HepG2 (cell line): ENCODE measurements at regions not wholly inside any gene's neighbourhood (a gene's known extent, or its start where the extent isn't known, plus 50 kb on each side); places are given as distances from the start of the nearest gene placed in this dataset.
A peak's percentile ranks its signal among the peaks of the same experiment; 100 is the strongest.

Experiments
- ATAC-seq: fragments of 200-7000 bp; cut with Tn5 transposase; 3 replicates; pipeline ENCODE4 v1.9.1; 2020; ENCODE audit warnings: mild to moderate bottlenecking, moderate library complexity
- BruUV-seq: library from RNA; stranded (reverse); fragments of 400-500 nt; replicated peaks from 2 replicates; lab custom pipeline; 2021; lab: Mats Ljungman, UMichigan
- CTCF ChIA-PET: fragments of 300-600 bp; formaldehyde crosslinking; extraction: SDS; loops from one replicate; lab custom pipeline; 2021; ENCODE audit warnings: low total read pairs, inconsistent platforms, low intra/inter-chr PET ratio; lab: Yijun Ruan, JAX
- POLR2A ChIA-PET: fragments of 350-600 bp; sonication (Branson Sonifier 250); formaldehyde crosslinking; loops from one replicate; lab custom pipeline; 2020; ENCODE audit warnings: antibody characterized with exemption, inconsistent platforms; lab: Yijun Ruan, JAX
- DNase-seq: peaks from one replicate; pipeline ENCODE4 v3.0.0-alpha.2; 2015; ENCODE audit warnings: low spot score
- FAIRE-seq: peaks from 3 replicates; lab custom pipeline; 2011; peaks lifted over from hg19 to GRCh38; lab: Jason Lieb, UNC
- H2AFZ ChIP-seq: one replicate; pipeline ENCODE4 v1.6.1; 2011; ENCODE audit warnings: low read length, inconsistent platforms
- H3K27ac ChIP-seq: fragments of 300-600 bp; 3 replicates; pipeline ENCODE4 v1.8.0; 2011; ENCODE audit warnings: mixed run types, mild to moderate bottlenecking, mixed read lengths, low read length, inconsistent platforms; ENCODE audit not compliant: insufficient read depth; ENCODE audit errors: extremely low read length
- H3K27me3 ChIP-seq, 2 experiments: fragments of 200-600 bp in 1 of 2; 2 replicates in 1 of 2; 3 replicates in 1 of 2; pipeline versions ENCODE4 v1.6.0 to v1.8.0; 2011; ENCODE audit warnings: low read length in 2 of 2, mild to moderate bottlenecking in 2 of 2, moderate library complexity in 2 of 2, inconsistent platforms in 1 of 2; ENCODE audit not compliant: insufficient read depth in 2 of 2, control insufficient read depth in 1 of 2
- H3K36me3 ChIP-seq, 2 experiments: fragments of 200-600 bp in 1 of 2; replicated peaks in 1 of 2; 2 replicates in 1 of 2; 3 replicates in 1 of 2; pipeline versions ENCODE4 v1.5.1 to v1.8.0; 2011; ENCODE audit warnings: low read length in 2 of 2, inconsistent platforms in 1 of 2; ENCODE audit not compliant: insufficient read depth in 2 of 2, control insufficient read depth in 1 of 2
- H3K4me1 ChIP-seq: 2 replicates; pipeline ENCODE4 v1.5.1; 2012; ENCODE audit warnings: low read length, inconsistent platforms; ENCODE audit not compliant: insufficient read depth
- H3K4me2 ChIP-seq: 2 replicates; pipeline ENCODE4 v1.6.0; 2011; ENCODE audit warnings: low read depth, low read length, inconsistent platforms
- H3K4me3 ChIP-seq, 3 experiments: fragments of 200-600 bp in 1 of 3; sonication (generic), shearing (Covaris generic) in 1 of 3; replicated peaks in 1 of 3; 2 replicates each; pipeline ENCODE4 v1.5.1; 2011 to 2016; ENCODE audit warnings: low read length in 3 of 3, inconsistent platforms in 2 of 3, low read depth in 2 of 3, mild to moderate bottlenecking in 2 of 3, control low read depth in 1 of 3, mixed read lengths in 1 of 3; ENCODE audit not compliant: insufficient read depth in 1 of 3
- H3K79me2 ChIP-seq: one replicate; pipeline ENCODE4 v1.6.1; 2011; ENCODE audit warnings: low read length, inconsistent platforms; ENCODE audit not compliant: insufficient read depth
- H3K9ac ChIP-seq: 2 replicates; pipeline ENCODE4 v1.6.0; 2011; ENCODE audit warnings: mild to moderate bottlenecking, low read depth, low read length, inconsistent platforms; ENCODE audit not compliant: insufficient read depth
- H3K9me3 ChIP-seq: 2 replicates; pipeline ENCODE4 v1.5.1; 2012; ENCODE audit warnings: mild to moderate bottlenecking, low read length
- H4K20me1 ChIP-seq: 2 replicates; pipeline ENCODE4 v1.6.0; 2011; ENCODE audit warnings: inconsistent platforms, mild to moderate bottlenecking, low read length, moderate library complexity; ENCODE audit not compliant: insufficient read depth
- ARNT ChIP-seq: fragments of 450-650 bp; IDR thresholded peaks from 2 replicates; pipeline ENCODE4 v1.6.1; 2017
- BCL3 ChIP-seq: sonication (generic); formaldehyde crosslinking; IDR thresholded peaks from 2 replicates; pipeline ENCODE4 v1.5.1; 2020; ENCODE audit warnings: mild to moderate bottlenecking, missing genetic modification reagents, moderate library complexity
- CEBPB ChIP-seq: IDR thresholded peaks from 2 replicates; pipeline ENCODE4 v1.6.1; 2011; ENCODE audit warnings: low read depth, low read length, improper control_type of control experiment, borderline replicate concordance
- PAWR ChIP-seq: sonication (generic); formaldehyde crosslinking; IDR thresholded peaks from 2 replicates; pipeline ENCODE4 v1.4.0; 2020; ENCODE audit warnings: missing genetic modification reagents, mild to moderate bottlenecking, borderline replicate concordance
- THRA ChIP-seq: sonication (generic); formaldehyde crosslinking; IDR thresholded peaks from 2 replicates; pipeline ENCODE4 v1.4.0; 2020; ENCODE audit warnings: missing genetic modification reagents, borderline replicate concordance
- USF2 ChIP-seq, 2 experiments: sonication (generic) in 1 of 2; formaldehyde crosslinking in 1 of 2; IDR thresholded peaks; 2 replicates each; pipeline versions ENCODE4 v1.5.1 to v1.6.1; 2011 to 2020; ENCODE audit warnings: borderline replicate concordance in 1 of 2, low read depth in 1 of 2, low read length in 1 of 2, mild to moderate bottlenecking in 1 of 2, missing genetic modification reagents in 1 of 2, moderate library complexity in 1 of 2
- ZNF24 ChIP-seq: fragments of 450-650 bp; IDR thresholded peaks from 2 replicates; pipeline ENCODE4 v1.6.1; 2017; ENCODE audit warnings: antibody characterized with exemption, mild to moderate bottlenecking
- ZNF512B ChIP-seq: sonication (generic); formaldehyde crosslinking; IDR thresholded peaks from 2 replicates; pipeline ENCODE4 v1.5.1; 2020; ENCODE audit warnings: missing genetic modification reagents, mild to moderate bottlenecking, borderline replicate concordance
- ZNF598 ChIP-seq: sonication (generic); formaldehyde crosslinking; IDR thresholded peaks from 2 replicates; pipeline ENCODE4 v1.5.1; 2020; ENCODE audit warnings: mild to moderate bottlenecking, missing genetic modification reagents, borderline replicate concordance
- WGBS: methylation state at CpG from one replicate; pipeline ENCODE4 v1.1.6; 2017; ENCODE audit warnings: low lambda C conversion rate; 5-methylcytosine and 5-hydroxymethylcytosine counted together
- in situ Hi-C: cut with HindIII; loops from 2 replicates; pipeline ENCODE4 v1.10.0; 2017; ENCODE audit warnings: low pct_unique_long_range_greater_than_20kb; ENCODE audit not compliant: extremely low pct_ligation_motif_present
- intact Hi-C: fragments of 100-400 bp; cut with micrococcal nuclease; formaldehyde crosslinking; loops from one replicate; pipeline ENCODE4 v1.10.0; 2022; ENCODE audit not compliant: unreplicated experiment

- TF ChIP-seq ZNF512B (CRISPR knock-in tag) = no peak
- no peak for TF ChIP-seq THRA (CRISPR knock-in tag)
- TF ChIP-seq ZNF598 = no peak
- no peak for TF ChIP-seq ZNF24
- no peak for TF ChIP-seq BCL3 (CRISPR knock-in tag)
Observed at GRCh38 chr5:12357626-12358025, 453.4 kb upstream of the CTNND2 start (continued).

GRCh38 chr5:12354686-12355085, 450.4 kb upstream of the CTNND2 start:
- intact Hi-C loops (no loop called here), in situ Hi-C loops (no loop called here)
- TF ChIP-seq PAWR (CRISPR knock-in tag) (no peak), CEBPB (0 out of 2 replicates have a peak, but pooled peaks have one; percentile 16), USF2 (IDR thresholded peaks at IDR 0.05; ENCODE audit: low read depth, low read length) (no peak), USF2 (CRISPR knock-in tag; IDR thresholded peaks at IDR 0.05; ENCODE audit: borderline replicate concordance) (no peak), ARNT (no peak)
- no peaks in the 10 kb centered on the region for H4K20me1 ChIP-seq
- H3K9me3 ChIP-seq = peaks cover 81% of the 10 kb centered on the region
- no peak overlapping the region for H3K4me2 ChIP-seq
- H3K36me3 ChIP-seq = no peaks in the 10 kb centered on the region
- ChIA-PET POLR2A (no interaction called here), CTCF (no interaction called here)
- H3K9ac ChIP-seq = no peak overlapping the region
- H3K27me3 ChIP-seq = no peaks in the 10 kb centered on the region
- WGBS = 3% methylated on average over 4 of the region's 4 CpGs
- H3K27ac ChIP-seq = no peak overlapping the region
- no peaks in the 10 kb centered on the region for H3K79me2 ChIP-seq
- no peak overlapping the region for H3K4me3 ChIP-seq
- no peak for FAIRE-seq
- no TSS peak for BruUV-seq
- H2AFZ ChIP-seq = no peak overlapping the region
- no peak for DNase-seq
- ATAC-seq = no peak
- no peaks in the 10 kb centered on the region for H3K4me1 ChIP-seq
